OCI-LY7 (cell line): ENCODE measurements at regions not wholly inside any gene's neighbourhood (a gene's known extent, or its start where the extent isn't known, plus 50 kb on each side); places are given as distances from the start of the nearest gene placed in this dataset.

Source experiments
- CTCF ChIP-seq: fragments of 200-600 bp; sonication (generic); conservative IDR thresholded peaks from 2 replicates; pipeline ENCODE4 v1.5.1; 2014; ENCODE audit warnings: mild to moderate bottlenecking, antibody characterized with exemption, low read length, moderate library complexity, mixed read lengths
- EZH2phosphoT487 ChIP-seq: fragments of 200-600 bp; sonication (generic); IDR thresholded peaks from 2 replicates; pipeline ENCODE4 v1.6.1; 2018; ENCODE audit warnings: low read depth, borderline replicate concordance, mild to moderate bottlenecking, mixed run types, antibody characterized with exemption, low read length, moderate library complexity, mixed read lengths

GRCh38 chr2:53103679-53104078 lies 663.9 kb upstream of the CHAC2 start:
- TF ChIP-seq CTCF (no peak), EZH2phosphoT487 (no peak)
